ELR (cell line): ENCODE measurements at regions not wholly inside any gene's neighbourhood (a gene's known extent, or its start where the extent isn't known, plus 50 kb on each side); places are given as distances from the start of the nearest gene placed in this dataset.
"Not testable (repeated sequence)": the region's sequence is repeated elsewhere in the genome, so short reads cannot be mapped to it uniquely, and the experiment has no call there.

ENCODE experiments used
- DNase-seq: peaks from one replicate; pipeline ENCODE4 v3.0.0-alpha.2; 2015; ENCODE audit warnings: low read depth

DNA sequence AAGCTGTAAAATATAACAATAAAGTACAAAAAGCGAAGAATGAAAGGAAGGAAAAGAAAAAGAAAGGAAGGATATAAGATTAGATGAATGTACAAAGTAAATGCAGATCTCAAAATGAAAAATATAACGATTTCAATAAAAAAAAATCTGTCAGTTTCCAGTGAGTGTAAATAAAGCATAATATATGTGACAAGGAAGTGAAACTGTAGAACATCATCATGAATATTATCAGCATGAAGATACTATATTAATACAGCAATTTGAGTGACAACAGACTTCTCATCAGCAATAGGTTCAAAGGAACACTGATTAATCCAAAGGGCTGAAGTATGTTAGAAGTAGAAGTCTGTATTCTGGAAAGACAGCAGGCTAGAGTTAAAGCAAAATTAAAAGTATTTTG lies 659.5 kb upstream of the MBL2 start:
- no peak for DNase-seq

DNA sequence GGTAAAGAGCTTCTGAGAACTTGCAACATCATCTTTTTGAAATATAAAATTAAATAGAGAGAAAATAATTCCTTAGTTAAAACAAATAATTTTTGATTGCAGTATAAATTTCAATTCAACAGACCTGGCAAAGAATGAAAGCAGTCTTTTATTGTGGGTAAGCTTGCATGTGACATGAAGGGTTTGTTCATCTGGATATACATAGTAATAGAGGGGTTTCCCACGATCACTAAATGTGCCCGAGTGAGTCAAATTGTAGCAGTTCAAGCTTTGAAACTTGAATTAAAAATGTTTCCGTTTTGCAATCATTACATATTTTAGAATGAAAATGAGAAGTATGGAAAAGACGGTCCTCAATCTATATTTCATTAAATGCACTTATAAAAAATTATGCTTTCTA lies 658.4 kb upstream of the MBL2 start:
- DNase-seq = no peak

DNA sequence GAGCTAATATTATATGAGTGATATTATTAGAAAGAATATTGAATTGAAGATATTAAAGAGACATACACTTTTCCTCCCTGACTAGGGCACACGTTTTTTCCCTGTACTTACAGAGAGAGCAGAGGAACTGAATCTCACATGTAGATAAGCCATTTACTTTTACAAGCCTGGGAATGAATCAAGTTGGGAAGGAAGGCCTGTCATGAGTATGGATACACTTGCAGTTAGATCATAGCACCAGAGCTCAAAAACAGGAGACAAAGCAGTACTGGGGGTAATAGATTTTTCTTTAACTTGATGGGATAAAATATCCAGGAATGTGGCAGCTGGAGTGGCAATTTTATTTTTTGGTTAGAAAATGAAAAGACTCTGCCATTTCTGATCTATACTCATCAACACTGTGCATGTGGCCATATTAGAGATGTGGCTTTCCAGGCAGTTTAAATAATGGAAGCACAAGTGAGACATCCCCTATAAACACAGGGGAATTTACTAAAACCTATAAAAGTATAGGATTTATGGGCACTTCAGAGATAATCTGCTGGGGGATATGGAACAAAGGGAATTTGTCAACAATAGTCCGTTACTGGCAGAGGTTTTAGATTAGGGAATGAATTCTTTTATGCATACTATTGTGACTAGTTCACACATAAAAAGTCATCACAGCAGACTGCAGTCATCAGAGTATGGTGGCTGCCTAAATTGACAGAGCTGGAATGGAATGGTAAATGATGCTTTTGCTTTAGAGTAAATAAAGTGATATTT lies 657.7 kb upstream of the MBL2 start:
- DNase-seq = no peak

DNA sequence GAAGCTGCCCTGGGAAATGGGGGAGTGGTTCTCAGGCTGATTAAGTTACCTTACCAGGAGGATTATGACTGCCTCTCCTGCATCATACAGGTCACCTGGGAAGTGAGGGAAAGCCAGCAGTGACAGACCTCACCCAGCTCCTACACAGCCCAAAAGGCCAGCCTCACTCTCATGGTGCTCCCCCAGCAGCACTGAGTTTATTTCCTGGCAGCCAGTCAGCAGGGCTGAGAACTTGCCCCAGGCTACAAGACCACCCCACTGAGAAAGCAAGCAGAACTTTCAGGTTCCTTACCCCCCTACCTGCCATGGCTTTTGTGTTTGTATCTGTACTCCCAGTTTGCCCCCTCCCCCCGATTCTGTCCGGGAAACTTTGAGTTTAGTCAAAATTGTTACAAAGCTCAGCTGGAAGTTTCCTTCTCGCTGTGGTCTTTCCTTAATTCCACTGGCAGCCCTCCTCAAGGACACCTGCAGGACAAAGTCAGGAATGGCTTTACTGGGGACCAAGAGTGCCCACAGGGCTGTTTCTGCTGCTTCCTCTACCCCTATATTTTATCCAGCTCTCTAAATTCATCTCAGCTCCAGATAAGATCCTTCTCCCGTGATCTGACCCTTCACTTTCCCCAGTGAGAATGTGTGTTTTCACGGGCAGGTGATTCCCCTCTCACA lies 649.8 kb upstream of the MBL2 start:
- no peak for DNase-seq

DNA sequence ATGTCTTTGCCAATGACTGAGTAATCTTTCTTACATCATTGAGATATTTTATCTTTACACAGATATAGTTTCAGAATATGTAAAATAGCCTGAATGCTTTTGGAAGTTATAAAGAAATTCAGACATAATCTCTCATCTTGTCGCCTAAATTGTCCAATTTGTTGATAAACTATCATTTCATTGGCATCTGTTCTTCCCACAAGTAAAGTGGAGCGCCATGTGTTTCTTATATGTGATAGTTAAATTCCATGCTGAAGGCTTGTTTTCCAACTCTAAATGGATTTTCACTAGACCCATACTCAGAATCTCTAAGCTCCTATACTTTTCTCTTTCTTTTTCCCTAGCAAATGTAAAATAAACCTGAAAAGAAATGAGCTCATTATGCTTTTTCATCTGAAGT lies 640.1 kb upstream of the MBL2 start:
- no peak for DNase-seq

DNA sequence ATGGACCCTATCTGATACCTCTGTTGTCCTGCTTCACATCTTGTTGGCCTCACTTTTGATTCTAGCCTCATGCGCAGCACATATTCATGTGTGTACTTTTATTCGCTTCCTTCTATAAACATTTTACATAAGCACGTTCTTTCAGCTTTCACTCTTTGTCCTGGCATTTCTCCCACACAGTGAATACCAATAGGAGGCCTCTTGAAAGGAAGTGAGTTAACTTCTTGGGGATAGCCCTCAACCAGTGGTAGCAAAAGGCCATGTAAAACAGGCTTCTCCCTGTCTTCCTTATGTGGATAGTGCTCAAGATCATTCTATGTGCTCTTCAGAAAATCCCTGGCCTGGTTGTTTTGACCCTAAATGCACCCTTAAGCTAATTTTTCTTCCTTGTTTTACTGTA lies 633.9 kb upstream of the MBL2 start:
- DNase-seq = no peak

DNA sequence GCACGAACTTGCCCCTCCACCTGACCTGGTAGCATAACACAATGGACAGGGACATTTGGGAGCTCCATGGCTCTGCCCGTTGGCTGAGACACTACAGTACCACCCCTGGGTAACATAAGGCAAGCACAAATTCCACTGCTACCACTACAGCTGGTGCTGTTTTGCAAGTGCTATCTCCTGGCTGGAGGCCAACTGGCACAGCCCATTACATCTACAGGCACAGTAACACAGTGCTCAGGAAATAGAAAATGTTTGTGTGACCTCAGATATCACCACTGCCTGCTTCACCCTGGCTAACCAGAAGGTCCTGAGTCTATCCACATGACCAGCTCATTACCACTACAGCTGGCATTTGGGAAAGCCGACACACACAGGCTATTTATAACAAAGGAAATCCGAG lies 631.1 kb upstream of the MBL2 start:
- no peak for DNase-seq

DNA sequence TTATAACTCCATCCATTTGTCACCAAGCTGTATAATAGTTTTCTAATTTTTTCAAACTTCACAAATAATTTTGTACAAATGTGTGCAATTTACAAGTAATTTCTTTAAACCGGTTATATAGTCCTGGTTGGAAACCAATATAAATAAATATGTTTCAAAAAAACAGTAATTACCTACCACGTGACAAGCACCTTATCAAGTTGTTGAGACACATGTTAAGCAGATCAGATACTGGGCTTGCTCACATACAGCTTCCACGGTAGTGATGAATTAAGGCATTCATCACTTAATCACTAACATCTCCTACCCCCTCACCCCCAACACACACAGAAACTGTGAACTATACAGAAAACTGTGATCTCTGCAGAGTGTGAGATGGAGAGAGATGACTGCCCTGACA lies 630.0 kb upstream of the MBL2 start:
- no peak for DNase-seq

DNA sequence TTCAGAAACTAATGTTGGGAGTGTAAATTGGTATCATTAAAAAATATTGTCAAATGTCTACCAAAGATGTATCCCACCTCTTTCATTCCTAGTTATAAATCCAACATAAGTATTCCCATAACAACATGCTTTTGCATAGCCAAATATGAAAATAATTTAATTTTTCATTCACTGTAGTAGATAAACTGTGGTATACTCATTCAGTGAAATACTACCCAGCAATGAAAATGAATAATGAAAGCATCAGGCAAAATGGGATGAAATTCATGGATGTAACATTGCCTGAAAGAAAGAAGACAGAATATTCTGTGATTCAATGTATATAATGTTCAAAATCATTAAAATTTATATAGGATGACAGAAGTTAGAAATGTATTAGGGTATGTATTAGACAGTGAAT lies 629.0 kb upstream of the MBL2 start:
- no peak for DNase-seq

DNA sequence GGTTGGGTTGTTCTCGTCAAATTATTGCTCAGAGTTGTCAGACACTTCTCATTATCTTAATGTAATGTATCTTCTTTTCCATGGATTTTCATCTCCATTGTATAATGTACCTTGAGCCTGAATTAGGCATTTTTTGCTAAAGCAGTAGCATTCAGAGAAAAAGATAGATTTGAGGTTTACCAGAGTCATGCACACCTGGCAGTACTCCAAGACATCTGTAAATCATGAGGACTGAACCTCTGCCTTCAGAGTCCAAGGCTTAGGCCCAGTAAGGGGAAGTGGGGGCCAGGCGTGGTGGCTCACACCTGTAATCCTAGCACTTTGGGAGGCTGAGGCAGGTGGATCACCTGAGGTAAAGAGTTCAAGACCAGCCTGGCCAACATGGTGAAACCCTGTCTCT lies 624.3 kb upstream of the MBL2 start:
- DNase-seq = no peak

DNA sequence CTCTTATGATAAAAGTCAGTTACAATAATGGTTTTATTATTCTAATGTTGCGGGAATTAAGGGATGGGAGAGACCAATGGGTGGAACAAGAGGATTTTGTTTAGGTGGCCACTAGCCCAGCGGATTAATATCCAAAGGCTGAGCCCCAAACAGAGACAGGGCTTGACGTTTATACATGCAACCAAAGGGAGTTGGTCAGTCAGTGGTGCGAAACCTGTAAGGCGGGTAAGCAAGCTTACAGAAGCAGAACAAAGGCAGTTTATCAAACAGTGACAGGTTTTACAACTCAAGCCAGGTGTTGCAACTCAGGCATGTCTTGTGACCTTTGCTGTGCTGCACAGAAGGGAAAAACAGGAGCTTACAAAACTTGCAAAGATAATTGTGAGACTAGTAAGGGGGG lies 622.9 kb upstream of the MBL2 start:
- no peak for DNase-seq

DNA sequence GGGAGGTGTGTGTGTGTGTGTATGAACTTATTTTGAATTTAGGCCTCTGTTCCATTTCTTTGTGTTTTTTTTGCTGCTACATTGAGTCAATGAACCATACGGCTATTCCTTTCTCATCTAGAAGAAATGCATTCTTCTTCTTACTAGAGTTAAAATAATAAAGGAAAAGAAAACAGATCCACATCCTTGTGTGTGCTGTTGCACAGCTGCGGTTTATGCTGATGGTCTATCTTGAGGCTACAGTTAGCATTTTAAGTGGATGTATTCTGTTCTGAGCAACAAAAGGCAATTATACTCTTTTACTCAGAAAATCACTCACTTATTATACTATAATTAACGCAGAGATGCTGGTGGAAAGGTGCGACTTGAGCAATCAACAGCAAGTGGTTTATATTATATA lies 615.0 kb upstream of the MBL2 start:
- no peak for DNase-seq

DNA sequence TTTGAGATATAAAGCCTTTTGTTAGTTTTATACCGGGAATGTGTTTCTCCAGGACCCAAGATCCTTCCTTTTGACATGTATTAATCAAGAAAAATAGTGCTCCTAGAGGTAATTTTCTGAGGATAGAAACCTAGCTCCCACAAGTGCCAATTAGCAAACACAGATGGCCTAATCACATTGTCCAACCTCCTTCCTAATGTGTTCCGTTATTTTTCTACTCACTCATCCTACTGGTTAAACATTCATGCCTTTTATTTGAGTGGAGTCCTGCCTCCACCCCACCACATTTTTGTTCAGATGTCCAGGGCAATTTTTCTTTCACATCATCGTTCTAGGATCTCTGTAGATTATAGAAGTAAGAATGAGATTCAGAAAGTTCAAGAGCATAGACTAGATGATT lies 610.0 kb upstream of the MBL2 start:
- DNase-seq = no peak

DNA sequence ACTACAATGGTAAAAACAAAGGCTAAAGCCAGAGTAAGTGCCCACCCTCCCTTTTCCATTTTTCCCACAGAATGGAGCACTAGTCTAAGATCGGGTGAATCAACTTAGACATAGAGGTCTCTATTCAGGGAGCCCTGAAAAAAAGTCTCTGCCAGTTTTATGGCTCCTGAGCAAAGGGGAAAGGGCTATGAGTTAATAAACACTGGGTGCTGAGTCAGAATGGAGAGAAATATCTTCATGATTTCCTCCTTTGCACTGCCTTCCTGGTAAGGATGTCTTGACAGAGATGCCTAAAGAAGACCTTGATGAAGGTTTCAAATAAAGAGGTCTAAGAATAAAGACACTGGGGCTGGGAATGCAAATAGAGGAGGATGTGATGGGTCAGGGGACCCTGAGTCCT lies 607.4 kb upstream of the MBL2 start:
- DNase-seq = peak; percentile 22

DNA sequence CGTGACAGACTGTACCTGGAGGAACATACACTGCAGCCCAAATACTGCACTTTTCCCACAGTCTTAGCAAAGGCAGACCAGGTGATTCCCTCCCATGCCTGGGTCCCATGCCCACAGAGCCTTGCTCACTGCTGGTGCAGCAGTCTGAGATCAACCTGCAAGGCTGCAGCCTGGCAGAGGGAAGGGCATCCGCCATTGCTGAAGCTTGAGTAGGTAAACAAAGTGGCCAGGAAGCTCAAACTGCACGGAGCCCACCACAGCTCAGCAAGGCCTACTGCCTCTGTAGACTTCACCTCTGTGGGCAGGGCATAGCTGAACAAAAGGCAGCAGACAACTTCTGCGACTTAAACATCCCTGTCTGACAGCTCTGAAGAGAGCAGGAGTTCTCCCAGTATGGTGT lies 597.8 kb upstream of the MBL2 start:
- DNase-seq = no peak

DNA sequence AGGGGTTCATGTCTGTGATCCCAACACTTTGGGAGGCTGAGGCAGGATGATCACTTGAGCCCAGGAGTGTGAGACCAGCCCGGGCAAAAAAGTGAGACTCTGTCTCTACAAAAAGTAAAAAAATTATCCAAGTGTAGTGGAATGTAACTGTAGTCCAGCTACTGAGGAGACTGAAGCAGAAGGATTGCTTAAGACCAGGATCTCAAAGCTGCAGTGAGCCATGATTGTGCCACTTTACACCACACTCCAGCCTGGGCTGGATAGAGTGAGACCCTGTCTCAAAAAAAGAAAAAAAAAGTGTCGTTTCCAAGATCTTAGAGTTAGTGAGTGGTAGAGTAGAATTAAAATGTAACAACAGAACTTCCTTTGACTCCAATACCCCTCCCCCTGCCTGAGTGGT lies 589.4 kb upstream of the MBL2 start:
- no peak for DNase-seq

DNA sequence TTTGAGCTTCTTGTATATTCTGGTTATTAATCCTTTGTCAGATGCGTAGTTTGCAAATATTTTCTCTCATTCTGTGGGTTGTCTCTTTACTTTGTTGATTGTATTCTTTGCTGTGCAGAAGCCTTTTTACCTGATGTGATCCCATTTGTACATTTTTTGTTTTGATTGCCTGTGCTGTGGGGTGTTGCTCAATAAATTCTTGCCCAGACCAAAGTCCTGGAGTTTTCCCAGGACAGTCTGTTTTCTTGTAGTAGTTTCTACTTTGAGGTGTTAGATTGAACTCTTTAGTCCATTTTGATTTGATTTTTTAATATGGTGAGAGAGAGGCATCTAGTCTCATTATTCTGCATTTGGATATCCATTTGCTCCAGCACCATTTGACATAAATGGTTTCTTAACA lies 588.7 kb upstream of the MBL2 start:
- no peak for DNase-seq

DNA sequence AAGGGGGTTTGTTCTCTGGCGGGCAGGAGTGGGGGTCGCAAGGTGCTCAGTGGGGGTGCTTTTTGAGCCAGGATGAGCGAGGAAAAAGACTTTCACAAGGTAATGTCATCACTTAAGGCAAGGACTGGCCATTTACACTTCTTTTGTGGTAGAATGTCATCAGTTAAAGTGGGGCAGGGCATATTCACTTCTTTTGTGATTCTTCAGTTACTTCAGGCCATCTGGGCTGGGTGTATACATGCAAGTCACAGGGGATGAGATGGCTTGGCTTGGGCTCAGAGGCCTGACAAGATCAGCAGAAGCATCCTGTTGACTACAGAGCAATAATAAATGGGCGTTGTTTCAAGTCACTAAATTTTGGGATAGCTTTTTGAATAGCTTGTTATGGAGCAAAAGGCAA lies 586.4 kb upstream of the MBL2 start:
- DNase-seq = not testable (repeated sequence)

DNA sequence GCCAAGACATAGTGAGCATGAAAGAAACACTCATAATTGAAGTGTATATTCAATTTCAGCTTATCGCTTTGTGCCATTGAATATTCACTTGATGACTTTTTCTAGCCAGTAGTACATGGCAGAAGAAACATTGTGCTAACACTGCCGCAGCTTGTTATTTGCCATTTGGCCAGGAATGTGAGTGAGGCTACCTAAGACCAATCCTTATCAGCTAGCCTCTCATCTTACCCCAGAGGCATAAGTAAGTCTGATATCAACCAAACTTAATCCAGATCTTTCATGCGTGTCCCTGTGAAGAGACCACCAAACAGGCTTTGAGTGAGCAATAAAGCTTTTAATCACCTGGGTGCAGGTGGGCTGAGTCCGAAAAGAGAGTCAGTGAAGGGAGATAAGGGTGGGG lies 586.0 kb upstream of the MBL2 start:
- DNase-seq = no peak

DNA sequence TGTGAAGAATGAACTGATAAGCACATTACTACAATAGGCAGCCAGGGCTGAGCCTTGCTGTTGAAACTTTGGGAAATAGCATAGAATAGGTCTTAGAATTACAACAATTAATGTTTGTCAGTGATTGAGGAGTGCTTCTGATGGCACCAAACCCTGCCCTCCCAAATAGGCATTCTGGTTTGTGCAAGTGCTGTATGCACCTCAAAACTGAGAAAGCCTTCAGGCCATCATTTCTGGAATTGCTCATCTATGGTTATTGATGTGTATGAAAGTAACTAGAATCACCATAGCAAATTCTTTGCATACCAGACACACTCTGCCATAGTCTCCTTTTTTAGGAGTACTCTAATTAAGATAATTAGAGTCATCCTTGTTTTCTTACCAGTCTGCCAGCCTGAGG lies 585.0 kb upstream of the MBL2 start:
- no peak for DNase-seq

DNA sequence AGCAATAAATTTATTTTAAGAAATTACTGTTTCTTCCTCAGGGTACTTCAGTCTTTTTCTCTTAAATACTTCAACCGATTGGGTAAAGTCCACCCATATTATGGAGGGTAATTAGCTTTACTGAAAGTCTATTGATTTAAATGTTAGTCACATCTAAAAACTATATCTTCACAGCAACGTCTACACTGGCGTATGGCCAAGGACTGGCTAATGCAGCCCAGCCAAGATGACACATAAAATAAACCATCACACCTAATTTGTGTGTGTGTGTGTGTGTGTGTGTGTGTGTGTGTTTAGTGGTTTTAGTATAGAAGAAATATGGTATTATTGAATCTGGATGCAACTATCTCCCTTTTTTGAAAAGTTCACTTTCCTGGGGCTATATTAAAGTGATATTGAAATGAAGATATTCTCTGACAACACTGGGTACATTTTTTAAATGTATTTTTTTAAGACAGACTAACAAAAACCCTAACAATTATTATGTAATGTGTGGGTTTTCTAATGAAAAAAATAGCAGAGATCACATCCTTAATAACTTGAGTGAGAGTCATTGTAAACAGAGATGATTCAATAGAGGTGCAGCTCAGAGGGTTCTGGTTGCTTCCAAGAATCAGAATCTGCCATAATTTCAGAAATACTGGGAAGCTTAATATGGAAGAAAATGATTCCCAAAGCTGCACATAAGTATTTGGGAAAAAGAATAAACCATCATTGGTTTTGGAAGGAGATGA lies 584.2 kb upstream of the MBL2 start:
- no peak for DNase-seq

DNA sequence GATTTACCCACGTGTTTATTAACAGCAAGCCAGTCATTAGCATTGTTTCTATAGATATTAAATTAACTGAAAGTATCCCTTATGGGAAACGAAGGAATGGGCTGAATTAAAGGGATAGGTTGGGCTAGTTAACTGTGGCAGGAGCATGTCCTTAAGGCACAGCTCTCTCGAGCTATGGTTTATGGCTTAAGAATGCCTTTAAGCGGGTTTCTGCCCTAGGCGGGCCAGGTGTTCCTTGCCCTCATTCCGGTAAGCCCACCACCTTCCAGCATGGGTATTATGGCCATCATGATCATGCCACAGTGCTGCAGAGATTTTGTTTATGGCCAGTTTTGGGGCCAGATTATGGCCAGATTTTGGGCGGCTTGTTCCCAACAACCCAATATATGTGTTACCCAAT lies 569.9 kb upstream of the MBL2 start:
- not testable (repeated sequence) for DNase-seq

DNA sequence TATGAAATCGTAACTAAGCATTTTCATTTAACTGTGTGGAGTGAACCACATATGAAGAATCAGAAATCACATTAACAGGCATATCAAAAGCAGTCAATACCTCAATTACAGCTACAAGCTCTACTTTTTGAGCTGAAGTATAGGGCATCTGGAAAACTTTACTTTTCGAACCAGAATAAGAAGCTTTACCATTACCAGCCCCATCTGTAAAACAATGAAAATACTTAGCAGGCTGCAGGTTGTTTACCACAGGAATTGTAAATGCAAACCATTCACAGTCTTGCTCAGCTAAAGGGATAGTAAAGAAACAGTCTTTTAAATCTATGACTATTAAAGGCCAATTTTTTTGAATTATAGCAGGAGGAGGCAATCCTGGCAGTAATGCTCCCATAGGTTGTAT lies 565.6 kb upstream of the MBL2 start:
- DNase-seq = not testable (repeated sequence)
